Skin epidermis (tissue), 12 donors: ENCODE measurements at regions not wholly inside any gene's neighbourhood (a gene's known extent, or its start where the extent isn't known, plus 50 kb on each side); places are given as distances from the start of the nearest gene placed in this dataset.
"Not testable (repeated sequence)": the region's sequence is repeated elsewhere in the genome, so short reads cannot be mapped to it uniquely, and the experiment has no call there.

Source experiments
- H3K27ac ChIP-seq, 21 experiments: fragments of 200-600 bp; sonication (generic) in 11 of 21; one replicate each; pipeline ENCODE4 v1.5.0; 2020; ENCODE audit warnings: mild to moderate bottlenecking in 3 of 21, inconsistent platforms in 2 of 21, moderate library complexity in 2 of 21
- H3K4me3 ChIP-seq, 7 experiments: fragments of 200-600 bp; sonication (generic) in 2 of 7; one replicate each; pipeline ENCODE4 v1.5.0; 2020; ENCODE audit warnings: inconsistent platforms in 2 of 7, mild to moderate bottlenecking in 2 of 7, moderate library complexity in 1 of 7

DNA sequence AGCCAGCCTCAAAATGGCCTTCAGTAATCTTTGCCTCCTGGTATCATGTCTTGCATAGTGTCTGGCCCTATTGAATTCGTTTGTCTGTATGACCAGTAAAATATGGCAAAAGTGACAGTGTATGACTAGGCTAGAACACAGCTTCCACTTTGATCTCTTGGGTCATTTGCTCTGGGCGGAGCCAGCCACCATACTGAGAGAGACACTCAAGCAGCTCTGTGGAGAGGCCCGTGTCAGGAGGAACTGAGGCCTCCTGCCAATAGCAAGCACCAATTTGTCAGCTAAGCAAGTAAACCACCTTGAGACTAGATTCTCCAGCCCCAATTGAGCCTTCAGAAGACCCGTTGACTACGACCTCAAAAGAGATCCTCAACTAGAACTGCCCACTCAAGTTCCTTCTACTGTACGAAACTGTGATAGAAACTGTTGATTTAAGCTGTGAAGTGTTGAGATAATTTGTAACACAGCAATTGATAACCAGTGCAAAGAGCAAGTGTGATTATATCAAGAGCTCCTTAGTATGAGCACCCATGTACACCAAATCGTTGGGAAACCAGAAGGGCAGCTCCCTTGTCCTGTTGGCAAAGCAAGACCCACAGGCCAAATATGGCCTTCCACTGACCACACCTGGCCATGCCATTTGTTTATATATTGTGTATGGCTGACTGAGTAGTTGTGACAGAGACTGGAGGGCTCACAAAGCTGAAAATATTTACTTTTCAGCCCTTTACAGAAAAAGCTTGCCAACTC lies 52.7 kb upstream of the SERBP1 start:
- Histone ChIP-seq H3K27ac (no peak overlapping the region), H3K4me3 (no peak overlapping the region)

GRCh38 chr1:67484492-67484891 lies 54.3 kb upstream of the SERBP1 start:
- H3K27ac ChIP-seq, result no peak overlapping the region
- H3K4me3 ChIP-seq, result no peak overlapping the region

- Histone ChIP-seq H3K27ac (no peak overlapping the region), H3K4me3 (no peak overlapping the region)
These were observed 55.0 kb upstream of the SERBP1 start for GRCh38 chr1:67485046-67485811.

DNA sequence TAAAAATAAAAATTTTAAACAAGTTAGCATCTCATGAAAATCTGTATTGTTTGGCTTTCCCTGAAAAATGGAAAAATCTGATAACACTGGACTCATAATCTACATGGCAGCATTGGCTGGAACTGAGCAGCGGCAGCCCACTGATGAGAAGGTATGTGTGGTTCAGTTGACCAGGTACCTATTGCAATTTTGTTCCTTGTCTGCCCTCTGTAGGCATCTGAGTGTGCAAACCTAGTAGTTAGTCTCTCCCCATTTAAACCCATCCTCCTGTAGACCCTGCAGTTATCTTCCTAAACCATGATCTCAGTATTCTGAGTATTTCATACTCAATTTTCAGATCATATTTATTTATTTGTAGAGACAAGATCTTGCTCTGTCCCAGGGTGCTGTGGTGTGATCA lies 59.4 kb upstream of the SERBP1 start:
- Histone ChIP-seq H3K27ac (no peak overlapping the region), H3K4me3 (no peak overlapping the region)

- H3K4me3 ChIP-seq, result no peak overlapping the region
- no peak overlapping the region for H3K27ac ChIP-seq
These were observed 61.1 kb upstream of the SERBP1 start for GRCh38 chr1:67491280-67491679.

DNA sequence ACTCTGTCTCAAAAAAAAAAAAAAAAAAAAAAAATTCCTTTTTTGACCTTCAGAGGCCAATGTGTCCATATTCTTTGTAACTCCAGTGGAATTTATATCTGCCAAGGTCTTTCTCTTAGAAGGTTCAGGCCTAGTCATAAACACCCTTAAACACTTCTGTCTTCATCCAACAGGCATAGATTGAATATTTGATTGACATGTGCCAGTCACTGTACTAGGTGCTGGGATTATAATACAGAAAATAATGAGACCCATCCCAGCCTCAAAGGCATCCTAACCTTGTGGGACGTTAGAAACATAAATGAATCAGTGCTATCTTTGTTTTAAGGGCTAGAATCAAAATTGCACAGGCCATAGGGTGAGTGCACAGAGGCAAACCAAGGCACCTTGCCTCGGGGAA lies 62.9 kb upstream of the SERBP1 start:
- Histone ChIP-seq H3K4me3 (no peak overlapping the region), H3K27ac (no peak overlapping the region)

GRCh38 chr1:67495327-67495726 lies 65.1 kb upstream of the SERBP1 start:
- no peak overlapping the region for H3K4me3 ChIP-seq
- no peak overlapping the region for H3K27ac ChIP-seq

DNA sequence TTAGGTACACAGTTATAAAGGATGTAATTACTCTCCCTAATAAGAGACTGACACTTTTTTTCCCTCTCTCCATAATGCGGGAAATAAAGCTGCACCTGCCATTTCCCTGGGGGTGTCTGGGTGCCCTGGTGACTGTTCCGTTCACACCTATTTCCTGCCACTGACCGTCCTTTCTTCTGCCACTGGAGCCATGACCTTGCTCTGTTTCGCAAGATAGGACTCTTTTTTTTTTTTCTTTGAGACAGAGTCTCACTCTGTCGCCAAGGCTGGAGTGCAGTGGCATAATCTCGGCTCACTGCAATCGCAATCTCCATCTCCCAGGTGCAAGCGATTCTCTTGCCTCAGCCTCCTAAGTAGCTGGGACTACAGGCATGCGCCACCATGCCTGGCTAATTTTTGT lies 66.1 kb upstream of the SERBP1 start:
- Histone ChIP-seq H3K27ac (no peak overlapping the region), H3K4me3 (no peak overlapping the region)

GRCh38 chr1:67500413-67500959 lies 70.3 kb upstream of the SERBP1 start:
- Histone ChIP-seq H3K4me3 (no peak overlapping the region), H3K27ac (no peak overlapping the region)

DNA sequence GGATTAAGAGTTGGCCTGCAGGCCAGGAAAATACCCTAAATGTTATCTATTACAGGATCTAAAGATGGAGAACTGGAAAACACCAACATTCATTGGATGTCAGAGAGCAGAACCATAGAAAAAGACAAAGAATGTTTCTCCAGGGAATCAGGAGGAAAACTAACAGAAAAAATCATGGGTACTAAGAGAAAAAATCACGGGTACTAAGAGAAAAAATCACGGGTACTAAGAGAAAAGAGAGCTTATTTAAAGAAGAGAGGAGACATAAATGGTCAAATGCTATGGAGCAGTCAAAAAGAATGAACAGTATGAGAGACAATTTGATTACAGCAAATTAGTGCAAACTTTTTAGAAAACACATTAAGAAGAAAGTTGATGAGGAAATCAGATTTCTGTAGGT lies 73.8 kb upstream of the SERBP1 start:
- H3K27ac ChIP-seq, result no peak overlapping the region
- no peak overlapping the region for H3K4me3 ChIP-seq

DNA sequence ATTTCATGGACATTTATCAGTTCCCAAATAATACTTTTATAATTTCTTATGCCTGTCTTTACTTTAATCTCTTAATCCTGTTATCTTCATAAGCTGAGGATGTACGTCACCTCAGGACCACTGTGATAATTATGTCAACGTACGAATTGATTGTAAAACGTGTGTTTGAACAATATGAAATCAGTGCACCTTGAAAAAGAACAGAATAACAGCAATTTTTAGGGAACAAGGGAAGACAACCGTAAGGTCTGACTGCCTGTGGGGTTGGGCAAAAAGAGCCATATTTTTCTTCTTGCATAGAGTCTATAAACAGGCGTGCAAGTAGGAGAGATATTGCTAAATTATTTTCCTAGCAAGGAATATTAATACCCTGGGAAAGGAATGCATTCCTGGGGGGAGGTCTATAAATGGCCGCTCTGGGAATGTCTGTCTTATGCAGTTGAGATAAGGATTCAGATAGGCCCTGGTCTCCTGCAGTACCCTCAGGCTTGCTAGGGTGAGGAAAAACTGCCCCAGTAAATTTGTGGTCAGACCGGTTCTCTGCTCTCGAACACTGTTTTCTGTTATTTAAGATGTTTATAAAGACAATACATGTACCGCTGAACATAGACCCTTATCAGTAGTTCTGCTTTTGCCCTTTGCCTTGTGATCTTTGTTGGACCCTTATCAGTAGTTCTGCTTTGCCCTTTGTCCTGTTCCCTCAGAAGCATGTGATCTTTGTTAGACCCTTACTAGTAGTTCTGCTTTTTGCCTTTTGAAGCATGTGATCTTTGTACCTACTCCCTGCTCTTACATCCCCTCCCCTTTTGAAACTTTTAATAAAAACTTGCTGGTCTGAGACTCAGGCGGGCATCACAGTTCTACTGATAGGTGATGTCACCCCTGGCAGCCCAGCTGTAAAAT lies 83.4 kb upstream of the SERBP1 start:
- not testable (repeated sequence) for H3K4me3 ChIP-seq, H3K27ac ChIP-seq

- H3K27ac ChIP-seq, result no peak overlapping the region
- no peak overlapping the region for H3K4me3 ChIP-seq
These were observed 84.1 kb upstream of the SERBP1 start for GRCh38 chr1:67514300-67514699.

GRCh38 chr1:67514786-67515185 lies 84.6 kb upstream of the SERBP1 start:
- H3K27ac ChIP-seq, result no peak overlapping the region
- H3K4me3 ChIP-seq, result no peak overlapping the region

- Histone ChIP-seq H3K4me3 (no peak overlapping the region), H3K27ac (no peak overlapping the region)
These were observed 85.3 kb upstream of the SERBP1 start for GRCh38 chr1:67515324-67516080.

GRCh38 chr1:67517046-67517445 lies 86.8 kb upstream of the SERBP1 start:
- Histone ChIP-seq H3K4me3 (no peak overlapping the region), H3K27ac (no peak overlapping the region)

DNA sequence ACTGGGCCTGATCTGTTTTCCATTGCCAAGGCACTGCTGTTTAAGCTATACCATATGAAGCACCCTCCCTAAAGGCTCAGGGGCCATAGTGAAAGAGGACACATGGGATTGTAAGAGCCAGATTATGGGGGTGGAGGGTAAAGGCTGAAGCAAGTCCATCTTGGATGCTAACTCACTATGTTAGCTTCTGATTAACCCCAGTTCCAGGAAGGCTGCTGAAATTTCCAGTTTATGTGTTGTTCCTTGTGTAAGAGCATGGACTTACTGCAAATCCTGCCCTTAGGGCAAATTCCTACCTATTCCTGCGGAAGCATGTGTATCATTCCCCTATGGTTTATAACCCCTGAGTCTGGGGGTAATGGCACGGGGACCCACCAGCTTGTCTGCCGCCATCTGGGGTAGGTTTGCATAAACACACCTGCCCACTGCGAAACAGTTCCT lies 91.8 kb upstream of the SERBP1 start:
- no peak overlapping the region for H3K27ac ChIP-seq

GRCh38 chr1:67522793-67523192 lies 92.6 kb upstream of the SERBP1 start:
- H3K27ac ChIP-seq, result peak overlapping the region in 1 of 21 experiments; percentile 0
- H3K4me3 ChIP-seq, result no peak overlapping the region

More for the DNA sequence above, 91.8 kb upstream of the SERBP1 start:
- H3K4me3 ChIP-seq, result no peak overlapping the region

- Histone ChIP-seq H3K4me3 (no peak overlapping the region), H3K27ac (peak overlapping the region in 14 of 21 experiments; percentile 1 to 73 (median 21))
These were observed 94.2 kb upstream of the SERBP1 start for GRCh38 chr1:67524143-67525052.
